Endothelial cell of umbilical vein (primary cell): ENCODE measurements at regions not wholly inside any gene's neighbourhood (a gene's known extent, or its start where the extent isn't known, plus 50 kb on each side); places are given as distances from the start of the nearest gene placed in this dataset.

ENCODE experiments used
- BruUV-seq: library from RNA; stranded (reverse); fragments of 400-500 nt; replicated peaks from 2 replicates; lab custom pipeline; 2021; lab: Mats Ljungman, UMichigan
- CTCF ChIA-PET: fragments of 300-600, 350-600 bp; sonication (Branson Sonifier 250); formaldehyde crosslinking; loops from one replicate; lab custom pipeline; 2021; ENCODE audit warnings: antibody characterized with exemption, inconsistent platforms; lab: Charles Lee
- POLR2A ChIA-PET: fragments of 300-600, 350-600 bp; sonication (Branson Sonifier 250); formaldehyde crosslinking; loops from one replicate; lab custom pipeline; 2021; ENCODE audit warnings: antibody characterized with exemption, inconsistent platforms; lab: Charles Lee
- DNase-seq: peaks from one replicate; pipeline ENCODE4 v3.0.0-alpha.2; 2011; ENCODE audit warnings: low read depth, low spot score
- FAIRE-seq: peaks from 2 replicates; lab custom pipeline; 2011; peaks lifted over from hg19 to GRCh38; lab: Jason Lieb, UNC
- H2AFZ ChIP-seq: 2 replicates; pipeline ENCODE4 v1.6.0; 2012; ENCODE audit warnings: low read depth, low read length, control low read depth, inconsistent platforms
- H3K27ac ChIP-seq: 2 replicates; pipeline ENCODE4 v1.5.1; 2011; ENCODE audit warnings: low read depth, mild to moderate bottlenecking, control low read depth, low read length, moderate library complexity; ENCODE audit not compliant: insufficient read depth
- H3K27me3 ChIP-seq, 2 experiments: 2 replicates each; pipeline versions ENCODE4 v1.6.0 to v1.6.1; 2011; ENCODE audit warnings: low read length in 2 of 2, mixed read lengths in 1 of 2; ENCODE audit not compliant: control insufficient read depth in 2 of 2, insufficient read depth in 2 of 2
- H3K36me3 ChIP-seq, 2 experiments: 2 replicates in 1 of 2; 3 replicates in 1 of 2; pipeline ENCODE4 v1.5.1; 2011; ENCODE audit warnings: low read length in 2 of 2, mild to moderate bottlenecking in 1 of 2, moderate library complexity in 1 of 2; ENCODE audit not compliant: control insufficient read depth in 2 of 2, insufficient read depth in 2 of 2; ENCODE audit errors: extremely low read depth in 1 of 2
- H3K4me1 ChIP-seq: 3 replicates; pipeline ENCODE4 v1.5.1; 2011; ENCODE audit warnings: mild to moderate bottlenecking, low read length; ENCODE audit not compliant: control insufficient read depth, insufficient read depth; ENCODE audit errors: extremely low read depth
- H3K4me2 ChIP-seq: 2 replicates; pipeline ENCODE4 v1.6.1; 2011; ENCODE audit warnings: low read length, control low read depth, mixed read lengths; ENCODE audit not compliant: insufficient read depth
- H3K4me3 ChIP-seq, 3 experiments: fragments of 200-600 bp in 1 of 3; sonication (generic), shearing (Covaris generic) in 1 of 3; replicated peaks in 1 of 3; 2 replicates each; pipeline ENCODE4 v1.5.1; 2011 to 2016; ENCODE audit warnings: control low read depth in 3 of 3, low read length in 3 of 3, mild to moderate bottlenecking in 2 of 3, inconsistent platforms in 1 of 3, low read depth in 1 of 3, moderate library complexity in 1 of 3; ENCODE audit not compliant: insufficient read depth in 1 of 3
- H3K79me2 ChIP-seq: 2 replicates; pipeline ENCODE4 v1.6.0; 2012; ENCODE audit warnings: low read length, inconsistent platforms; ENCODE audit not compliant: control insufficient read depth, insufficient read depth
- H3K9ac ChIP-seq: replicated peaks from 2 replicates; pipeline ENCODE3; 2011; ENCODE audit warnings: low read length, control low read depth; ENCODE audit not compliant: insufficient read depth; ENCODE audit errors: extremely low read depth
- H3K9me1 ChIP-seq: replicated peaks from 3 replicates; pipeline ENCODE4 v1.6.0; 2011; ENCODE audit warnings: mild to moderate bottlenecking, low read length; ENCODE audit not compliant: control insufficient read depth, insufficient read depth; ENCODE audit errors: extremely low read depth
- H3K9me3 ChIP-seq: replicated peaks from 2 replicates; pipeline ENCODE4 v1.5.1; 2012; ENCODE audit warnings: low read length, inconsistent platforms; ENCODE audit not compliant: control insufficient read depth, insufficient read depth
- H4K20me1 ChIP-seq: replicated peaks from 2 replicates; pipeline ENCODE3; 2011; ENCODE audit warnings: mild to moderate bottlenecking, low read length; ENCODE audit not compliant: control insufficient read depth, insufficient read depth; ENCODE audit errors: extremely low read depth
- EZH2 ChIP-seq: IDR thresholded peaks from 2 replicates; pipeline ENCODE4 v1.6.1; 2012; ENCODE audit warnings: borderline replicate concordance, low read depth, mild to moderate bottlenecking, moderate library complexity, low read length, inconsistent platforms; ENCODE audit not compliant: severe bottlenecking
- FOS ChIP-seq: IDR thresholded peaks from 2 replicates; pipeline ENCODE4 v1.6.1; 2011; ENCODE audit warnings: mild to moderate bottlenecking, low read length, moderate library complexity, borderline replicate concordance; ENCODE audit not compliant: insufficient read depth
- GATA2 ChIP-seq: IDR thresholded peaks from 2 replicates; pipeline ENCODE4 v1.7.0; 2011; ENCODE audit warnings: low read depth, mild to moderate bottlenecking, moderate library complexity, mixed read lengths, low read length; ENCODE audit not compliant: insufficient read length, insufficient read depth
- JUN ChIP-seq: IDR thresholded peaks from 2 replicates; pipeline ENCODE4 v1.6.1; 2011; ENCODE audit warnings: borderline replicate concordance, low read depth; ENCODE audit not compliant: insufficient read length, insufficient read depth
- MAX ChIP-seq: IDR thresholded peaks from 2 replicates; pipeline ENCODE4 v1.6.1; 2011; ENCODE audit not compliant: insufficient read depth, insufficient read length
- MYC ChIP-seq: IDR thresholded peaks from one replicate; pipeline ENCODE4 v1.6.1; 2011; ENCODE audit warnings: mild to moderate bottlenecking, low read depth, low read length
- POLR2A ChIP-seq: IDR thresholded peaks from 2 replicates; pipeline ENCODE4 v1.6.1; 2012; ENCODE audit warnings: low read depth, mild to moderate bottlenecking, control low read depth, low read length
- POLR2AphosphoS5 ChIP-seq: IDR thresholded peaks from 2 replicates; pipeline ENCODE4 v1.6.1; 2012; ENCODE audit warnings: low read depth, mild to moderate bottlenecking, control low read depth, low read length, moderate library complexity; ENCODE audit not compliant: insufficient read depth
- dilution Hi-C: fragments of 300-500 bp; cut with MboI; formaldehyde crosslinking; loops from one replicate; pipeline ENCODE4 v1.15.0; 2019; ENCODE audit warnings: low sequenced_read_pairs; ENCODE audit not compliant: extremely low pct_ligation_motif_present
- intact Hi-C: fragments of 100-400 bp; cut with micrococcal nuclease; formaldehyde crosslinking; loops from one replicate; pipeline ENCODE4 v1.10.0; 2022

- Histone ChIP-seq H3K9me3 (no peaks in the 10 kb centered on the region), H3K4me1 (no peaks in the 10 kb centered on the region), H4K20me1 (no peaks in the 10 kb centered on the region), H3K27me3 (no peaks in the 10 kb centered on the region), H3K27ac (no peak overlapping the region), H3K79me2 (no peaks in the 10 kb centered on the region), H3K4me2 (no peak overlapping the region), H2AFZ (no peak overlapping the region), H3K9me1 (no peaks in the 10 kb centered on the region), H3K9ac (no peak overlapping the region), H3K36me3 (no peaks in the 10 kb centered on the region), H3K4me3 (no peak overlapping the region)
- FAIRE-seq (no peak), DNase-seq (no peak)
- intact Hi-C loops (no loop called here), dilution Hi-C loops (no loop called here)
- CTCF ChIA-PET, result no interaction called here
- POLR2A ChIA-PET, result no interaction called here
- BruUV-seq, result no TSS peak
- TF ChIP-seq MAX, result no peak
- no peak for TF ChIP-seq JUN
- TF ChIP-seq POLR2A, result no peak
Measured at GRCh38 chr11:87809256-87809655, 366.0 kb downstream of the RAB38 start.

- H3K79me2 ChIP-seq, result no peaks in the 10 kb centered on the region
- no peaks in the 10 kb centered on the region for H3K9me3 ChIP-seq
- H3K4me2 ChIP-seq, result no peak overlapping the region
- no peak overlapping the region for H2AFZ ChIP-seq
- dilution Hi-C loops (no loop called here), intact Hi-C loops (no loop called here)
- H3K27me3 ChIP-seq, result no peaks in the 10 kb centered on the region
- no peak overlapping the region for H3K27ac ChIP-seq
- FAIRE-seq (no peak), DNase-seq (no peak)
- H3K9me1 ChIP-seq, result no peaks in the 10 kb centered on the region
- no peaks in the 10 kb centered on the region for H3K36me3 ChIP-seq
- no peaks in the 10 kb centered on the region for H3K4me1 ChIP-seq
- no peak overlapping the region for H3K9ac ChIP-seq
- no TSS peak for BruUV-seq
- CTCF ChIA-PET, result no interaction called here
- H3K4me3 ChIP-seq, result no peak overlapping the region
- POLR2A ChIA-PET, result no interaction called here
- no peak for TF ChIP-seq FOS
- TF ChIP-seq POLR2A, result no peak
- TF ChIP-seq EZH2, result no peak
- TF ChIP-seq MAX, result no peak
- no peak for TF ChIP-seq GATA2
- TF ChIP-seq JUN, result no peak
- TF ChIP-seq POLR2AphosphoS5, result no peak
- no peak for TF ChIP-seq MYC
- no peaks in the 10 kb centered on the region for H4K20me1 ChIP-seq
Measured at GRCh38 chr11:87804176-87804575, 371.1 kb downstream of the RAB38 start.
